Lower leg skin (tissue), 4 donors: ENCODE measurements at regions not wholly inside any gene's neighbourhood (a gene's known extent, or its start where the extent isn't known, plus 50 kb on each side); places are given as distances from the start of the nearest gene placed in this dataset.

Experiments used
- DNase-seq, 2 donors: peaks; one replicate each; pipeline ENCODE4 v3.0.0-alpha.2; 2019; ENCODE audit warnings: low spot score in 2 of 2
- H3K4me3 ChIP-seq: fragments of 200-600 bp; sonication (generic); 2 replicates; pipeline ENCODE4 v1.5.1; 2017; ENCODE audit warnings: mild to moderate bottlenecking, low read depth; ENCODE audit not compliant: poor library complexity, severe bottlenecking
- POLR2A ChIP-seq, 2 donors: fragments of 450-650 bp; IDR thresholded peaks; one replicate each; pipeline ENCODE4 v1.6.1; 2016 to 2017; ENCODE audit warnings: antibody characterized with exemption in 2 of 2, mild to moderate bottlenecking in 1 of 2, moderate library complexity in 1 of 2
- WGBS, 2 donors: methylation state at CpG; one replicate each; pipeline ENCODE4 v1.1.5; 2018; 5-methylcytosine and 5-hydroxymethylcytosine counted together
- intact Hi-C: fragments of 100-400 bp; cut with DNase I; formaldehyde crosslinking; loops from one replicate; pipeline ENCODE4 v1.15.0; 2023; ENCODE audit warnings: low total_unique reads
- TF ChIP-seq, protein P1 (sequence below), 3 donors: fragments of 450-650 bp; IDR thresholded peaks; one replicate each; pipeline ENCODE4 v1.5.1; 2016; ENCODE audit warnings: antibody characterized with exemption in 3 of 3, mild to moderate bottlenecking in 3 of 3, moderate library complexity in 2 of 3

DNA sequence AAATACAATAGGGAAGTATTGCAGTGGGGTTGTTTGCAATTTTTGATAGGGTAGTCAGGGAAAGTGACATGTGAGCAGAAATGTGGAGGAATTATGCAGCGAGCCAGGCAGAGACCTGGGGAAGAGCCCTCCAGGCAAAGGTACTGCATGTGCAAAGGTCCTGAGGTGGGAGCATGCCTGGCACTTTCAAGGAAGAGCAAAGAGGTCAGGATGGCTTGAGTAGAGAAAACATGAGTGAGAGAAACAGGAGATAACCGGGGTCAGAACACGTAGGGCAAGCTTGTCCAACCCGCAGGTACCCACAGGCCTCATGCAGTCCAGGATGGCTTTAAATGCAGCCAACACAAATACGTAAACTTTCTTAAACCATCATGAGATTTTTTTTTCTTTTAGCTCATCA is 71.0 kb downstream of the COQ2 start:
- WGBS, 2 donors, result 92 to 96% methylated on average over 5 of the region's 5 CpGs
- TF ChIP-seq, protein P1, sequence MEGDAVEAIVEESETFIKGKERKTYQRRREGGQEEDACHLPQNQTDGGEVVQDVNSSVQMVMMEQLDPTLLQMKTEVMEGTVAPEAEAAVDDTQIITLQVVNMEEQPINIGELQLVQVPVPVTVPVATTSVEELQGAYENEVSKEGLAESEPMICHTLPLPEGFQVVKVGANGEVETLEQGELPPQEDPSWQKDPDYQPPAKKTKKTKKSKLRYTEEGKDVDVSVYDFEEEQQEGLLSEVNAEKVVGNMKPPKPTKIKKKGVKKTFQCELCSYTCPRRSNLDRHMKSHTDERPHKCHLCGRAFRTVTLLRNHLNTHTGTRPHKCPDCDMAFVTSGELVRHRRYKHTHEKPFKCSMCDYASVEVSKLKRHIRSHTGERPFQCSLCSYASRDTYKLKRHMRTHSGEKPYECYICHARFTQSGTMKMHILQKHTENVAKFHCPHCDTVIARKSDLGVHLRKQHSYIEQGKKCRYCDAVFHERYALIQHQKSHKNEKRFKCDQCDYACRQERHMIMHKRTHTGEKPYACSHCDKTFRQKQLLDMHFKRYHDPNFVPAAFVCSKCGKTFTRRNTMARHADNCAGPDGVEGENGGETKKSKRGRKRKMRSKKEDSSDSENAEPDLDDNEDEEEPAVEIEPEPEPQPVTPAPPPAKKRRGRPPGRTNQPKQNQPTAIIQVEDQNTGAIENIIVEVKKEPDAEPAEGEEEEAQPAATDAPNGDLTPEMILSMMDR (IDR thresholded peaks at IDR 0.05), result no peak
- no peak for TF ChIP-seq POLR2A (IDR thresholded peaks at IDR 0.05)
- no peak overlapping the region for H3K4me3 ChIP-seq
- intact Hi-C loops, result loop anchor here (10.0 kb wide), 1 partner anchor 89 kb away; no protein-coding TSS in a partner anchor
- DNase-seq, result no peak

DNA sequence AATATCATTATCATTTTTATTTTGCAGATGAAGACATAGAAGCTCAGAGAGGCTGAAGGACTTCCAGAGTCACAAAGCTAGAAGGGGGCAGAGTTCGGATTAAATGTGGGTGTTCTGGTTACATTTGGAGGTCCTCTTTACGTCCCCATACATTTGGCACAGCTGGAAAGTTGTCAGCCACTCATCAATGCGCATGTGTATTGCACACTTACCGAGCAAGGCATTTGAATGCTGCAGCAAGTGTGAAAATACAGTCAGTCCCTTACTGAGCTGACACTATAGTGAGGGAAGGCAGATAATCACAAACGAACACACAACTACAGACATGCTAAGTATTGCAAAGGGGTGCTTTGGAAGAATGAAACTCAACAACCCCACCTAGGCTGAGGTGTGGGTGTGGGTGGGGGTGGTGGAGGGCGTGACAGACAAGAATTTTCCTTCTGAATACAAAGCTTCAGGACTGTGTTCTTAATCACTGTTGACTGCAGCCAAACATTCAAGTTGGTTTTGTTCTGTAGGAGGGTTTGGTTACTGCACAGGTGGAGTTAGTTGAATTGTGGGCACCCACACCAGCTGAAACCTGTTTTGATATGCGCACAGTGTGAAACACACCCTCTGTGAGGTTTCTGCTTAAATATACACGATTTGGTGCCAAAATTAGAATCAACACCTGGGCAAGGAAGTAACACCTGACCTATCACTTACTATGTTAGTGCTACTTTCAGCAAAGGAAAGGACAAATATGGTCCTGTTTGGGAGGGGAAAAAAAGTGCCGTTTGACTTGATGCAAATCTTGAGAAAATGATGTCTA is 72.4 kb downstream of the COQ2 start:
- no peak overlapping the region for H3K4me3 ChIP-seq
- intact Hi-C loops, result loop anchor here (10.0 kb wide), 1 partner anchor 87 kb away; no protein-coding TSS in a partner anchor
- 43% methylated on average over 9 of the region's 9 CpGs for WGBS, 2 donors
- DNase-seq, result no peak
- TF ChIP-seq POLR2A (IDR thresholded peaks at IDR 0.05), result no peak
- TF ChIP-seq, protein P1 (IDR thresholded peaks at IDR 0.05), result no peak

DNA sequence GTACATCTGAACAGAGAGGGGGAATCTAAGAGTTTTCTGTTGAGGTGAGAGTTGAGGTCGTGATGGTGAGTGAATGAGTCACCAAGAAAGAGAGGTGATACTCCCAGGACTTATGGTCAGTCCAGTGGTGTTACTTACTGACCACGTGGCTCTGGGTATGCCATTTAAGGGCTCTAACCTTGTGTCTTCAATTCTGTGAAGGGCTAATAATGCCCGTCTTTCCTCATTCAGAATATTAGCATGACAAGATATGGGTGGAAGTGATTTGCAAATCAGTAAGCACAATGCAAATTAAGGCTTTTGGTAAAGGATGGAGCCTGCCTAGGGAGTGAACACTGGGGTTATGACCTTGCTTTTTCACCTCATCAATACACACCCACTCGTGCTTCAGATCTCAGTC is 75.2 kb downstream of the COQ2 start:
- H3K4me3 ChIP-seq, result no peak overlapping the region
- DNase-seq, result no peak
- intact Hi-C loops, result no loop called here
- TF ChIP-seq, protein P1 (IDR thresholded peaks at IDR 0.05), result no peak
- TF ChIP-seq POLR2A (IDR thresholded peaks at IDR 0.05), result no peak
- WGBS, 2 donors, result 65 to 70% methylated on average over 4 of the region's 4 CpGs

DNA sequence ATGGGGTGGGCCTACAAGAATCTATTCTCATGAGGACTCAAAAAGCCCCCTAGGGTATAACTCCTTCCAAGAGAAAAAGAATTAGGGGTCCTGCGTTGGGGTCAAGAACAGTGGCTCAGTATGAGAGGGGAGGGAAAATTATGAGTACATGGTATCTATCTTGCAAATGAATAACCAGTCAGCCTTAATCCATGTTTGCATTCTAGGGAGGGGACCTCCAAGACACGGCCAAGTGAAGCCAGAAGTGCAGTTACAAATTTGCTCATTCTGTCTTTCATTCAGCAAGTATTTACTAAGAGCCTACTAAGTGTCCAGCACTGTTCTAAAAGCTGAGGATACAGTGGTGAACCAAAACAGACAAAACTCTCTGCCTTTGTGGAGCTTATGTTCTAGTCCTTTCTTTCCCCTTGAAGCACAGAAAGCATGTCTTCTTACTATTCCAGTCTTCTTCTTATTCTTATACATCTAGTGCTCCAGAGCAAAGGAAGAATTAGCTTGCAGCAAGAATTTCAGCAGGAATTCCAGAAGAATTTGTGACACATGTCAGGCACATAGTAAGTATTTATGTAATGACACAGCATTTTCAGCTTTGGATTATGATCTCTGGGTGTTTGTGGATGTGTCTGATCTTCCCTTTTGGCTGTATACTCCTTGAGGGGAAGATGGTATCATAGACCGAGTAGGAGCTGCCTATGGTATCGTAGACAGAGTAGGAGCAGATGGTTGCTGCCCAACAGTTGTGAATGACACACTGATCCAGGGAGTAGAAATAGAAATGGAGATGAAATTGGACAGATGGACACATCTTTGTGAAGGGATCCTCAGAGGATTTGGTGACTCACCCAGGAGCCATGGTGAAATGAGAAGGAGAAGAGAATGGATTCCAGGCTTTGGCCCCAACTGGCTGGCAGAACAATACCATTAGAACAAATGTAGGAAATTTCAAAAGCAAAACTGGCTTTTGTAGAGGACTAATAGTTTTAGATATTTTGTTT is 75.9 kb downstream of the COQ2 start:
- no peak overlapping the region for H3K4me3 ChIP-seq
- intact Hi-C loops, result no loop called here
- DNase-seq, result no peak
- TF ChIP-seq POLR2A (IDR thresholded peaks at IDR 0.05), result no peak
- TF ChIP-seq, protein P1 (IDR thresholded peaks at IDR 0.05), result no peak
- 76 to 81% methylated on average over 4 of the region's 4 CpGs for WGBS, 2 donors

DNA sequence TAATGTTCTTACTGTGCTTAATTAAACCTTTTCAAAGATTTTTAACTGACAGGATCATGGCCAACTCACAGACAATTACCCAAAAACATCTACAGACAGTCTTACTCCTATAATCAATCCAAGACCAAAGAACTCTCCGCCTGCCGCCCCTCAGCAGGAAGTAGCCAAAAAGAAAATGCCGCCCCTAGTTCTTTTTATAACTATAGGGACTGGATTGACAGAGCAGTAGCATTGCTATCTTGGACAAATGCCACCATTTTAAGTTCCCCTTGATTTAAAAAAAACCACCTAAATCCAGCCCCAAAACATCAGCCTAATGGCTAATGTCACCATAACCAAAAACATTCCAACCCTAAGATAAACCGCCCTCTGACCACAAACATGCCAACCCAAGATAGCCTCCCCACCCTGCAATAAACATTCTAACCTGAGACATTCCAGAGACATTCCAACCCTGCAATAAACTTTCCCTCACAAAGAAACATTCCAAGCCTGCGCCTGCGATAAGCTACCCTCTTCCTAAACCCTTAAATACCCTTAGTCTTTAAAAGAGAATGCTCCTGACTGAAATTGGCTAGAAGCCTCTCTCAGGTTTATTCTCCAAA is 77.0 kb downstream of the COQ2 start:
- no peak overlapping the region for H3K4me3 ChIP-seq
- no peak for TF ChIP-seq POLR2A (IDR thresholded peaks at IDR 0.05)
- TF ChIP-seq, protein P1 (IDR thresholded peaks at IDR 0.05), result no peak
- WGBS, 2 donors, result 54 to 65% methylated on average over 6 of the region's 6 CpGs
- DNase-seq, result no peak
- intact Hi-C loops, result no loop called here
